GM21390 (cell line): ENCODE measurements at regions not wholly inside any gene's neighbourhood (a gene's known extent, or its start where the extent isn't known, plus 50 kb on each side); places are given as distances from the start of the nearest gene placed in this dataset.
A peak's percentile ranks its signal among the peaks of the same experiment; 100 is the strongest.

Experiments
- ATAC-seq: cut with Tn5 transposase; IDR thresholded peaks from one replicate; pipeline ENCODE4 v1.9.1; 2021; ENCODE audit not compliant: unreplicated experiment

DNA sequence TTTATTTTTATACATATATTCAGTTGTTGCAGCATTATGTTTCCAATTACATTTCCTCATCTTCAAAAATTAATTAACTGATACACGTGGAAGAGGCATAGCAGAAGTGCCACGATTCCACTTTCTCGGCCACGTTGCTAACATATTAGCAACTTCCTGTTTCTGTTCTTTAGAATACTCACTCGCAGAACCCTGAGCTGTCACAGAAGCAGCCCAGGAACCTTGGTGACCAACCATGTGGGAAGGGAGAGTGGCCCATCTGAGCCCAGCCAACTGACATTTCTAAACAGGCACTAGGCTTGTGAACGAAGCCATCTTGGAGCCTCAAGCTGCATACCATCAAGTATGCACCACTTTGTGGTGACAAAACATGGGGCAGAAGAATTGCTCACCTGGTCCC, 350.1 kb downstream of the CBLN2 start:
- no peak for ATAC-seq

DNA sequence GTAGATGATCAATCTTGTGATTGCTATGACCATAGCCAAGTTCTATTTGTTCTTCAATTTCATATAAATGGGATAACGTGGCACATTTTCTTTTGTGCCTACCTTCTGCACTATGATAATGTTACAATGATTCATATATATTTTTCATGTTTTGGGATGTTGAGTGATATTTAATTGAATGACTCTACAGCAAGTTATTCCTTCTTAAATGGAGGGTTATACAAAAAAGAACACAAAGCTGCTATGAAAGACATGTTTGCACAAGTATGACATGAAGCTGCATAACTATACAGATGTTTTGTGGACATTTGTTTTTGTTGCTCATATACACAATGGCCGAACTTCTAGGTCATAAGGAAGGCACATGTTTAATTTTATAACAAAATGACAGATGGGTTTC, 356.2 kb downstream of the CBLN2 start:
- no peak for ATAC-seq

DNA sequence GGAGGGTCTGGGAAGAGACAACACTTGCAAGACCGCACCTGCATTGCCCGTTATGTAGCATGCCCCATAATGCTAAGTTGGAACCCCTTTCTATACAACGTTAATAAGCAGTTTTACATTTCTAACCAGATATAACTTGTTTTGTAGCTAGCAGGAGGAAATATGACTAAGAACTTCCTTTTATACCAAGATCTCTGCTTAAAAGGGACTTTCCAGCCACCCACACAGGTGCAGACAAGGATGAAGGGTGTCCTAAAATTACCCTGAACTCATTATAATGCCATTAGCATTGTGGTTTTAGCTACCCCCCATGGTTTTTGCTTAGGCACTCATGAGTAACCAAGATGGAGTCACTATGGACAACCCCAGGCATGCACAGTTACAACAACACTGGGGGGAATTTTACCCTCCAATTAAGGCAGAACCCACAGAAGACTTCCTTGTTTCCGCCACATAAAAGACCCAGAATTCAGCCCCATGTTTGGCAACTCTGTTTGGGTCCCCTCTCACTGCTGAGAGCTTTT, 362.8 kb downstream of the CBLN2 start:
- ATAC-seq: peak; percentile 79

DNA sequence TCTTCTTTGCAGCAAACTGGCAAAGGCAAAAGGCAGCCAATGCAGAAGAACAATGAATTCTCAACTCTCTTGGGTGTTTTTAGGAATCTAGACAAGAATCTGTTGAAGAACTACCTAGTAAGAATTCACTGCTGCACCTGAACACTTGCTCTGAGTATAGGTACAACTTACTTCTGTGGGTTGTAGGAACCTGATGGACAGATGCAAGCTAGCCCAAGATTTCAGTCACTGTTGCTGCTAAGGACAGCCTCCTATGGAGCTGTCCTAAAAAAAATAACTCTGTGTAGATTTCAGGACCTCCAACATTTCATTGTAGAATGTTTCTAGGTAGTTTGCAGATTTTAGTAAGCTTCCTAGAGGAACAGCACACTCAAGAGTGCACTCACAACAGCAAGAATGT, 363.5 kb downstream of the CBLN2 start:
- ATAC-seq: peak; percentile 9

DNA sequence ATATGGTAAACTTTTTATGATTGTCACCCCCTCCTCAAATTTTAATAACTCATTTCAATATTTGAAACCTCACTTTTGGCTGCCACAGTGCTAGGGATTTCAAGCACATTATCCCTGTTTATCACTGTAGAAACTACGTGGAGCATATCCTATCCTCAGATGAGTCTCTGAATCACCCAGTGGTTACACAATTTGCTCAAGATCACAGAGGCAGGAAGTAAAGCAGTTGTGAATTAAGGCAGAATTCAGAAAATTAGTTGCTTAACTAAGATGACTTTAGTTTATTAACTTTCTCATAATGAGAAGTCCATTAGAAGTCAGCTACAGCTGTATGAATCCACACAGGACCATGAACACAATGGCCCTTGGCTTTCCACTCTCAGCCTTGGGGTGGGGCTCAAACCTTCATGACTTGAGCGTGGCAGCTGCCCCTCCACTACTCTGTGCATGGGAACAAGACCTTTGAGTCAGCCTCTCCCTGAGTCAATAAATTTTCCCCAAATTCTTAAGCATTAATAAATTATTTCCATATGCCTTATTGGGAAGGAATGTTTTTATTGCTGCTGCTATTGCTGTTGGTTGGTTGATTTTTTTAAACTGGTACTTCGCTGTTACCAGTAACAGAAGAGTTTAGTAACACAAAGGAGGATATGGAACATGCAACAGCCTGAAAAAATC, 369.0 kb downstream of the CBLN2 start:
- no peak for ATAC-seq

DNA sequence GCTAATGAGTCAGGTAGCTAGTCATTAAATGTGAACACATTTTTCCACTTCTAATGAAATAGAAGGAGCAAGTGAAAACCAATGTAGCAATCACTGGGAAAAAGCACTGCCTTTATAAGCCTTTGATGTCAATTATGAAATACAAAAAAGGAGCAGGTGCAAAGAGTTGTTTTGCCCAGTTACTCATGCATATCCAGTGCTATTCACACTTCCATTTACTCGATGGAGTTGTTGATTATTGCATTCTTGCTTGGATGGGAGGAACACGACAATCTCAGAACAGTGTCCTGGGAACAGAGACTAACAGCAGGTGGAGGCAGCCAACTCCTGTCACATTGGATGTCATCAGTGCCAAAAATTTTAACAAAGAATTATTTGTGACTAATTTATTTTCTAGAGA, 372.5 kb downstream of the CBLN2 start:
- ATAC-seq: no peak

DNA sequence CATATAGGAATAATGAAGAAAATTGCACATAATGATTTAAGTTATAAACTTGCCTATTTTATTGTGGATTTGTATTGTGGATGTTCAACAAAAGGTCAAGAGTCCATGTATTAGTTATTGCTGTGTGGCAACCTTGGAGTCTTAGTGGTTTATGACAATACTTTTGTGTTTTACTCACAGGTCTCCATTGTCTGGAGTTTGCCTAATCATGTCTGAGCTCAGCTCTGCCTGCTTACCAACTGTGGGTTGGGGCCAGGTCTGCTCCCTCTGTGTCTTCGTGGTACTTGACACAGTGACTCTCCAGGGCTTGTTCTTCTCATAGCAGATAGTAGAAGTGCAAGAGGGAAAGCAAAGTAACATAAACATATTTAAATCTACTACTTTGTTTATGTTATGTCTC, 382.5 kb downstream of the CBLN2 start:
- no peak for ATAC-seq

DNA sequence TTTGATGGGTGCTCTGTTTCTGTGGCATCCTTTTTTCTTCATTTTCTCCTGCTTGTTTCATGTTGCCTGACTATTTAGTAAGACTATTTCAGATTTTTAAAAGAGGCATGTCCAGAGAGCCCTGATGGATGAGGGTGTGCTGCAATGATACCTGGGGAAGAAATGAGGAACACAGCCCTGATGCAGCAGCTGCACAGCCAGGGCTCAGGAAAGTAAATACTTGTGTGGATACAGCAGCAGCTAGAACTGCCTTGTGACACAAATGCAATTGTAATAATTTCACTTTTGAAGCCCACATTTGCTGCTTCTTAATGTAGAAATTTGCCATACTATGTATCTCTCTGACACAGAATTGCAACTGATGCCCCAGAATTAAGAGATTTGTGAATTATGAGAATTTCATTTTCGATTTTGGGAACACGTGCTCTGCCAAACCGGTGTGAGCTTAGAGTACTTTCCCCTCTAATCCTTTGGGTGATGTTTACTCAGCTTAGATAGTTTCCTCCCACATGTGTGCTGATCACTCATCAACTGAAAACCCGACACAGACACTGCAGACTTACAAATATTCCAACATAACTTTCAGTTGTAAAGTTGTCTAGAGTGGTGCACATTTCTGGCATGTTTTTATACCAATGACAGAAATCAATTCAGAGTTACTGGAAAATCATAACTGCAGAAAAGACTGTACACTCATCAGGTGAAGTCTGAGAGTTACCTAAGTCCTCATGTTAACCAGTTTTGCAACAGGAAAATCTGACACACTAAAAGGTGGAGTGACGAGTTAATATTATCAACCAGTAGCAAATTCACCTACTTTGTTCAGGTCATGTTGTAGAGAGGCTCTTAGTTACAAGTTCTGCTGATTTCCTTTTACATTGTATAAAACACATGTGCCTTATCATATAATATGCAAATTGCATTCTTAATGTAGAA, 383.4 kb downstream of the CBLN2 start:
- ATAC-seq: peak; percentile 76

DNA sequence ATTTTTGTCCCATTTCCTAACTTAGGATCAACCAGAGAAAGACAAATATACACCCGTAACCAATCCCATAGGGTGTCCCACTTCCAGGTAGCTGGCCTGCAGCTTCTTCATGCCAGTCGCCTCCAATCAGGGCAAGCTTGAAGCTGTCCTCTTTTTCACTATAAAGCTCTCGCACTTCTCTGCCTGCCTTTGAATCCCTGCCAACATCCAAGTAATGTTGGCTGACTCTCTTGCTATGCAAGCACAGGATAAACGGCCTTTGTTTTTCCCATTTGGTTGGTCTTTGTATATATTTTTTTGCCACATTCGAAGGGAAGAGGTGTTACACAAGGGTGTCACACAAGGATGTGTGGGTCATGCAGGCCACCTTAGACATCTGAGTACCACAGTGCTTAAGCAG, 388.8 kb downstream of the CBLN2 start:
- no peak for ATAC-seq

DNA sequence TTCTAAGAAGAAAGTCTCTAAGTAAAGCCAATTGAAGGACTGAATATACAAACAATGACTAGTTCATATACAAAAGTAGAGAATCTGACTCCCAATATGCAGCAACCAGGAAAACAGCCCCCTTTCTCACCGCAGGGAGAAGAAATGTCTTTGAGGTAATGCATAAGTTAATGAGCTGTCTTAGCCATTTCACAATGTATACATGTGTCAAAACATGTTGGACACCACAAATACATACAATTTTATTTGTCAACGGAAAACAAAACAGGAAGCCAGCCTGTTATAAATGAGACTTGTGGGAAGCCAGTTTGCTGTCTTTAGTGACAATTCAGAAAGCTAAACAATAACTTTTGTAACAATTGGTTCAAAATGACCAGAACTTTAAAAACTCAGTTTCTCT, 389.2 kb downstream of the CBLN2 start:
- no peak for ATAC-seq

DNA sequence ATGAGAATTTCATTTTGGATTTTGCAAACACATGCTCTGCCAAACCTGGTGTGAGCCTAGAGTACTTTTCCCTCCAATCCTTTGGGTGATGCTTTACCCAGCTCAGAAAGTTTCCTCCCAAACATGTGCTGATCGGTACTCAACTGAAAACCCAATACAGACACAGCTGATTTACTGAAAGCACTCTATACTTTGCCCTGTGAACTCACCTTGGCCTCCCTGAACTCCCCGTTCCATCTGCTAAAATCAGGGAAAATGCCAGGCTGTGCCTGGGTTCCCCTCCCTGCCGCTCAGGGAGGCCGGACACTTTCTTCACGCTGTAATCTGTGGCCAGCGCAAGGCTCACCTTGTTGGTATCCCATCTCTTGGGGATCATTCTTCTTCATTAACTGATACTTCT, 391.2 kb downstream of the CBLN2 start:
- ATAC-seq: no peak

DNA sequence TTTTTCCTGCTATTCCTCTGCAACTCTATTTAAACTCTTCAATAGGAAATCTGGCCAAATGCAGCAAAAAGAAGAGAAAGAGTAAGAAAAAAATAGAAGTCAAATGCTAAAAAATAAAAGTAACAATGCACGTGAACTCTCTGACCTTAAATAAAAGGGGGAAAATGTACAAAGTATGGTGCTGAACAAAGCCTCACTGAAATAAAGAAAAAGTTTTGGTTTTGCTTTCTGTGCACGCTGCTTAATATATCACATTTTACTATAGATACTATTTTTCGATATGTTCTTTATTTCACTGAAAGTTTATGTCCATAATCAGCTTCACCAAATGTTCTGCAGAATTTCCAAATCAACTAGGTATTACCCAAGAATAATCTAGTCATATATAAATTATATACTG, 396.3 kb downstream of the CBLN2 start:
- ATAC-seq: no peak

DNA sequence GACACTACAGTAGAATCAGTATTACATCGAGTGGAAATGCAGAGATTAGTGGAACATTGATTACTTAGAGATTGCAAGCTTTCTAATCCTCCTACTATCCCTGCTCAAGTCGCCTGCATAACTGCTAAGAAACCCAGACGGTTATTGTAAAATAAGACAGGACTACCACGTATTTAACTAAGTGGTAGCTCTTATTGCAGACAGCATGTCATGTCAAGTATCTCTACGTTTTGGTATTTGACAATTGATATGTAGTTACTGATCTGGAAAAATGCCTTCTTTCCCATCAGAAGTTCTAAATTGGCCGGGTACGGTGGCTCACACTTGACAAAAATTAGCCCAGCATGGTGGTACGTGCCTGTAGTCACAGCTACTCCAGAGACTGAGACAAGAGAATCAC, 404.1 kb downstream of the CBLN2 start:
- no peak for ATAC-seq

DNA sequence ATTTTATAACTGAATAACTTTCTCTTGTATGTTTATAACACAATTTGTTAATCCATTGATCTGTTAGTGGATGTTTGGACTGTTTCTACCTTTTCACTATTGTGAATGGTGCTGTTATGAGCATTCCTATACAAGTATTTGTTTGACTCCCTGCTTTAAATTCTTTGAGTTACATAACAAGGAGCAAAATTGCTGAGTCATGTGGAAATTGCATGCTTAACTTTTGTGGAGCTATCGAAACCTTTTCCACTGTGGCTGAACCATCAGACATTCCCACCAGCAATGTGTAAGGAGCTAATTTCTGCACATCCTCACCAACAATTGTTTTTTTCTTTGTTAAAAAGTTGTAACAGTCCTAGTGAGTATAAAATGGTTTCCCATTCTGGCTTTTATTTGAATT, 415.5 kb downstream of the CBLN2 start:
- no peak for ATAC-seq

DNA sequence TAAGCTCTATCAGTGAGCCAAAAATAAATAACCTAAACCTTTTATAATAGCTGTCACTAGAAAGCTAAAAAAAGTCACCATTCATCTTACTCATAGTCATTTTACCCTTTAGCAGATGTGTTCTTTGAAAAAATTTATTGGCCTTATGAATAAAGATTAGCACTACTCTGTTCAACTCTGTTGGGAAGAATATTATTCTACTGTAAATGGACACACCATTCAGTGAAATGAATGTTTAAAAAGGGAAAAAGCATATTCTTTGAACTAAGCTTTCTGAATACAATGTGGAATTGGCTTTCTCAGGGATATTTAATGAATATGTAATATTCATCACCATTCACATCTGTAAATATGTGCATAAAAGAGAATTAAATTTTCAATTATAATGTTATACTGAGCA, 422.0 kb downstream of the CBLN2 start:
- no peak for ATAC-seq

DNA sequence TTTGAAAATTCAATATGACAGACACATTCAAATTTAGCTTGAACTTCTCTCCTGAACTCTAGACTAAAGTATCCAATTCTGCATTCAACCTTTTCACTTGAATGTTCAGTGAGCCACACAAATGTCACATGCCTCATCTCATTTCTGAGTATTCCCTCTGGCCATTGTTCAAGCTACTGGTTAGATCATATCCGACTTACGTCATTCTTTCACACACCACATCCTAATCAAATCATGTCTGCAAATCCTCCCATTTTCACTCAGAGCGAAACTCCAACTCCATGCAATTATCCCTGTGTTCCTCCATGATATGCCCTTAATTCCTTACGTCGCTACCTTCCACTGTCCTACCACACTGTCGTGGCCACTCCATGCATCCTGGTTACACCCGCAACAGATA, 425.1 kb downstream of the CBLN2 start:
- ATAC-seq: no peak

DNA sequence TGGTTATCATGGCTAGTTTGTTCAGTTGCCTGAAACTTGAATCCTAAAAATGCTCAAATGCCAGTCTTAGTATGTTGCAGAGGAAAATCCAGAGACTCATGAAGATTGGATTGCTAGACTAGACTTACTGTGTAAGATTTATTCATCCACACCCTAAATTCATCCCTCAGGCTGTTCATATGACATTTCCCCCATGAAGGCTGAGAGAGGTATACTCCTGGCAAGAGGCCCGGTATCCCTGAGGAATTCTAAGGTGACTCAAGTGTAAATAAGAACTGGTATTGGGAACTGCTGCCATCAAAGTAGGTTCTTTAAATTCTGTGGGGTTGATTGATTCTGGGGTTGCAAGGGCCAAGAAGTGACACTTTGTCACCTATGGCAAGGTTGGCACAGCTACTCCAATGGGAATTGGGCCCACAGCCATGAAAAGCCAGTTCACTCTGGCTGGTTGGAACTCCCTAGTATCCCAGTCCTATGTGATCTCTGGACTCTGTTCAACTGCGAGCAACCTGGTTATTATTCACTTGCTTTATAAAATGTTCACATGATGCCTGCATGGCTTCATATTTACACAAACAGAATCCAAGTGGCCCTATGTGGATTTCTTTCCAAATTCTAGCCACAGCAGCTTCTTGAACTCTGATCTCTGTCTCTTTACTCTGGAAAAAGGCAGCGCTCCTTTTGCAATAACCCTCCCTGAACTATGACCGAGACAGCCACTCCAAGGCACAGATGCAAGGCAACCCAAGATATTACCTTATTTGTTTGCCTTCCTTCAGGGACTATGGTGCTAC, 429.1 kb downstream of the CBLN2 start:
- ATAC-seq: no peak

DNA sequence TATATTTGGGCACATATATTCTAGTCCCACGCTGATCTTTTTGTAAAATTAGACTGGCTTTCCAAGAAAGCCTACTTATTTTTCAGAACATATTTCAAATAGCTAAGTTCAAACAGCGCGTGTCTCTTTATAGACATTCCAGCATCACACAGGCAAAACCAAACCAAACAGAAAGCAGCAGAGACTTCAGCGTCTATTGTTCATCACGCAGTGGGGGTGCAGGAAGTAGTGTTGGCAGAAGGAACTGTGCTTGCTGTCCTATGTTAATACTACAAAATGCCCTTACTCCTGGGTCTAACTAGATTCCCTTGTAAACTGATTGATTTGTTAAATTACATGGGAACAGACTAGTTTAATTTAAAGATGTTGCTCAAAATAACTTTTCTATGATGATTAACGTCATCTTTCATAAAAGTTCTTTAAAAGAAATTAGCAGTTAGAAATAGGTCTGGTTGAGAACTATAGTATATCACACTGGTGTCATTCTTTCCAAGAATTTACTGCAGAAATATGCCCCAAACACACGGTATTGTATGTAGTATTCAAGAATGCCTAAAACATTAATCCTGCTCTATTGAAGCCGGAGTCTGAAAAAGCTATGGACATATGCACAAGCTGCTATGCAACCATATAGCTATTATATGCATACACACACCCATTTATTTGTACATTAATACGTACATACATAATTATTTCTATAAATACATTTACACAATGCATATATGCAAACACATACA, 436.3 kb downstream of the CBLN2 start:
- ATAC-seq: no peak

DNA sequence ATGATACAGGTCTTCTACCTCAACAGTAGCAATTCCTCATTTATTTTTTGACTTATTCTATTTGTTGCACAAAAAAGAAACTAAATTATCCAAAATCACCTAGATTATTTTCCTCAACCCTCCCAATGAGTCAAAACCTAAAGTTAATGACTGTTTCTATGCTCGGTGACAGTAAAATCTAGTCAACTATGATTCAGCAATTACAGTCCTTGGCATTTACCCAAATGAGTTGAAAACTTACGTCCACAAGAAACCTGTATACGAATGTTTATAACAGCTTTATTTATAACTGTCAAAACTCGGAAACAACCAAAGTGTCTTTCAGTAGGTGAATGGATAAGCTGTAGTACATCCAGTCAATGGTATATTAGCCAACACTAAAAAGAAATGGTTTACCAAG, 439.3 kb downstream of the CBLN2 start:
- no peak for ATAC-seq

DNA sequence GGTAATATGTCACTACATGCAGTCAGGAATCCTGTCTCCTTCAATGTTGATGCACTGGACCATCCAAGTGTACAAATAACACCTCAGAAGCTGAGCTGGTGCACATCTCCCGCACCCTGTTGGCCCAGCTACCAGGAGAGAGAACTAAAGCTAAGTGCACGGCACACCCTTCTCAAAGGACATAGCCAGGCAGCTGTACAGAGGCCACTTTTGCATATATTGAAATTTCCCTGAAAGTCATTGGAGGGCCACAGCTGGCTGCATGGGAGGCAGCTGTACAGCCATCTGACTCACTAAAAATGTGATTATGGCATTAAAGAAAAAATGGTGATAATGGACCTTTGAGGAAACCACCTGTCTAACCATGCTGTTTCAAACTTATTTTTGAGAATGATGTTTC, 441.7 kb downstream of the CBLN2 start:
- ATAC-seq: no peak
